Bronchial epithelial cell (primary cell): ENCODE measurements at regions not wholly inside any gene's neighbourhood (a gene's known extent, or its start where the extent isn't known, plus 50 kb on each side); places are given as distances from the start of the nearest gene placed in this dataset.
"Not testable (repeated sequence)": the region's sequence is repeated elsewhere in the genome, so short reads cannot be mapped to it uniquely, and the experiment has no call there.

ENCODE experiments used
- DNase-seq: peaks from one replicate; pipeline ENCODE4 v3.0.0-alpha.2; 2010; ENCODE audit warnings: low read depth
- FAIRE-seq: peaks from 2 replicates; lab custom pipeline; 2011; peaks lifted over from hg19 to GRCh38; lab: Jason Lieb, UNC
- H3K27me3 ChIP-seq: 2 replicates; pipeline ENCODE4 v1.5.1; 2011; ENCODE audit warnings: low read length; ENCODE audit not compliant: control insufficient read depth, insufficient read depth
- H3K36me3 ChIP-seq: 2 replicates; pipeline ENCODE4 v1.5.1; 2011; ENCODE audit warnings: low read length; ENCODE audit not compliant: control insufficient read depth, insufficient read depth
- H3K4me3 ChIP-seq: 2 replicates; pipeline ENCODE4 v1.5.1; 2011; ENCODE audit warnings: mild to moderate bottlenecking, low read depth, low read length, control low read depth
- CTCF ChIP-seq: IDR thresholded peaks from 2 replicates; pipeline ENCODE4 v1.5.1; 2011; ENCODE audit warnings: mild to moderate bottlenecking, moderate library complexity, low read length, control low read depth, inconsistent platforms; ENCODE audit not compliant: insufficient read depth, severe bottlenecking

- H3K36me3 ChIP-seq, result no peaks in the 10 kb centered on the region
- H3K27me3 ChIP-seq, result no peaks in the 10 kb centered on the region
- DNase-seq (no peak), FAIRE-seq (no peak)
- no peak overlapping the region for H3K4me3 ChIP-seq
- TF ChIP-seq CTCF, result no peak
These were observed 145.5 kb downstream of the OTUD1 start for GRCh38 chr10:23584396-23584795.

- FAIRE-seq (no peak), DNase-seq (no peak)
- TF ChIP-seq CTCF, result no peak
- H3K36me3 ChIP-seq, result no peaks in the 10 kb centered on the region
- H3K27me3 ChIP-seq, result no peaks in the 10 kb centered on the region
- no peak overlapping the region for H3K4me3 ChIP-seq
These were observed 146.3 kb downstream of the OTUD1 start for GRCh38 chr10:23585186-23585585.

GRCh38 chr10:23585666-23586065 lies 146.8 kb downstream of the OTUD1 start:
- peak; percentile 64 for DNase-seq

GRCh38 chr10:23595278-23595677 lies 156.4 kb downstream of the OTUD1 start:
- not testable (repeated sequence) for FAIRE-seq, H3K36me3 ChIP-seq, H3K27me3 ChIP-seq, H3K4me3 ChIP-seq, DNase-seq

More at GRCh38 chr10:23585666-23586065, 146.8 kb downstream of the OTUD1 start:
- no peak for TF ChIP-seq CTCF
- Histone ChIP-seq H3K27me3 (no peaks in the 10 kb centered on the region), H3K36me3 (no peaks in the 10 kb centered on the region), H3K4me3 (no peak overlapping the region)
- FAIRE-seq, result no peak

- Histone ChIP-seq H3K36me3 (no peaks in the 10 kb centered on the region), H3K27me3 (no peaks in the 10 kb centered on the region), H3K4me3 (no peak overlapping the region)
- DNase-seq, result no peak
- TF ChIP-seq CTCF, result no peak
- FAIRE-seq, result no peak
These were observed 165.7 kb downstream of the OTUD1 start for GRCh38 chr10:23604613-23605012.

GRCh38 chr10:23606456-23606855 lies 167.6 kb downstream of the OTUD1 start:
- no peak for TF ChIP-seq CTCF
- H3K27me3 ChIP-seq, result no peaks in the 10 kb centered on the region
- DNase-seq, result no peak
- FAIRE-seq, result no peak
- H3K4me3 ChIP-seq, result no peak overlapping the region
- no peaks in the 10 kb centered on the region for H3K36me3 ChIP-seq
